ENCODE measurements at regions not wholly inside any gene's neighbourhood (a gene's known extent, or its start where the extent isn't known, plus 50 kb on each side); places are given as distances from the start of the nearest gene placed in this dataset.
"Not testable (repeated sequence)": the region's sequence is repeated elsewhere in the genome, so short reads cannot be mapped to it uniquely, and the experiment has no call there.

DNA sequence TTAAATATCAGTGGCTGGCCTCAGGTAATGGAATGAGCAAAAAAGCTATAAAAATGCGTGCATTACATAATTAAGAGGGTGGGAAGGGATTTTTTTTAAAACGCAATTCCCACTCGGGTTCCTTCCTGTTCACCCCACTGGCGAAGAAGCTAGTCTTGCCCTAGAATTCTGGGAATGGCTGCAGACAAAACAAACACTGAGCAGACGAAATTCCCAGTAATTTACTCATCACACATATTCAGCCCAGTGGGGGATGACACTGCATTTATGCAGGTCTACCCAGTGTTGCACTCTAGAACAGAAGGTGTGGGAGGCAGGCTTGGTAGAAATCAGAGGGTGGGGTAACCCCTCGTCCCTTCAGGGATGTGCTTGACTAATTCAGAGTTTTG lies 2695.0 kb upstream of the DEFB115 start:
- peak; percentile 83 for DNase-seq (ENCODE audit: low read depth)

DNA sequence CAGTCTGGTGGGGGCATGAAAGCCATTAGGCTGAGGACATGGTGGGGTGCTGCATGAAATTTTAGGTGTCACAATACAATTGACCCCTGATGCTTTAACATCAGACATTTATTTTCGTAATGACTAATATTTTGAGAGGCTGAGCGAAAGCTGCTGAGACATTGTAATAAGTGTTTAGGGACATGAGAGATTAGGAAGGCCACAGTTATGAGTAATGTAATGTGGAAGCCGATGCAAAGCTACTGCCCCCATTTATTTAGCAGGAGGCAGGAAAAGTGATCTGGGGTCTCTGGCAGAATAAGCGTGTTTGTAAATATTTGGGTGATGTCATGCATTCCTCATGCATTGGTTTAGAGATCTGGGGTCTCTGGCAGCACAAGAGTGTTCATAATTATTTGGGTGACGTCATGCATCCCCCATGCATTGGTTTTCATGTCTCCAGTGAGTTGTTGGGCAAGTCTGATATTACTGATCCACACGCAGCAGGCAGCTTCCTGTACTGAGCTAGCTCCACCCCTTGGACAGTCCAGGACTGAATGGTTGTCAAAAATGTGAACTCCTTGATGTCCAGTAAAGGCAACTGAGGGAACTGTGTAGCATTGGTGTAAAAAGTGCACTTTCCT lies 2694.5 kb upstream of the DEFB115 start:
- DNase-seq (ENCODE audit: low read depth), result peak; percentile 80

DNA sequence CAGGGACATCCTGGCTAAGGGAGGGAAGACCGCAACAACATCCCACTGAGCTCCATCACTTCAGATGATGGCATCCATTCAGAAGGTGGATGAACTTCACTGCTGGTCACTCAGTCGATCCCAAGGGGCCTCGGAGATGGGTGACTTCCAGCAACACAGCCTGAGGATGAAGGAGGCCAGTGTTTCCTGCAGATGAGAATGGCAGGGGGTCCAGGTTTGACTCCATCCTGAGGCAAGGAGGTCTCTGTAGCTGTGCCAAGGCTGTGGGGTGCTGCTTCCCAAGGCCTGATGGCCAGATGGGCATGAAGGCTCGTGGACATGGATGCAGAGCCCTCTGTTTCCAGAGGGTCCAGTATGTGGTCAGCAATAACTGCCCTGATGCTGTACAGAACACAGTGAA lies 2693.4 kb upstream of the DEFB115 start:
- not testable (repeated sequence) for DNase-seq (ENCODE audit: low read depth)

DNA sequence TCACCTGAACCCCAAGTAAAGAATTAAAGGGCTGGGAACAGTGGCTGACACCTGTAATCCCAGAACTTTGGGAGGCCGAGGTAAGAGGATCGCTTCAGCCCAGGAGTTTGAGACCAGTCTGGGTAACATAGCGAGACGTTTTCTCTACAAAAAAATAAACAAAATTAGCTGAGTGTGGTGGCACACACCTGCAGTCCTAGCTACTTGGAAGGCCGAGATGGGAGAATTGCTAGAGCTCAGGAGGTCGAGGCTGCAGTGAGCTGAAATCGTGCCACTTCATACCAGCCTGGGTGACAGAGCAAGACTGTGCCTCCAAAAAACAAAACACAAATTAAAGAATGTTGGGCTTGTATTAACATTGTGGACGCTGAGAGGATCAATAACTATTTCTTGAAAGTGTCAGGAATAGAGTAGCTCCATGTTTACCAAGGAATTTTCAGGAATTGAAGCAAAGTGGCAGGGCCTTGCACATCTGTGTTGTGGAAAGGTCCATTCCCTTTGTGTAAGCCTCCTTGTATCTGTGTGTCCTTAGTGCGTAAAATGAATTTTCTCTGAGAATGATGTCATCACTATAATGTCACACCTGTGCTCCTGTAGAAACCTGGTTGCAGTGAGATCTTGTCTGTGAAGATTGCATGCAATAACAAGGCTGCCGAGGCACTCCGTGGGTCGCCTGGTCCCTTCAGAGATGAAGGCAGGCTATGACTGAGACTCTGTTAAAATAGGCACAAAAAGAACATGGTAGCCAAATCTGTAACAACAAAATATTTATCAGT lies 2692.6 kb upstream of the DEFB115 start:
- not testable (repeated sequence) for DNase-seq (ENCODE audit: low read depth)

DNA sequence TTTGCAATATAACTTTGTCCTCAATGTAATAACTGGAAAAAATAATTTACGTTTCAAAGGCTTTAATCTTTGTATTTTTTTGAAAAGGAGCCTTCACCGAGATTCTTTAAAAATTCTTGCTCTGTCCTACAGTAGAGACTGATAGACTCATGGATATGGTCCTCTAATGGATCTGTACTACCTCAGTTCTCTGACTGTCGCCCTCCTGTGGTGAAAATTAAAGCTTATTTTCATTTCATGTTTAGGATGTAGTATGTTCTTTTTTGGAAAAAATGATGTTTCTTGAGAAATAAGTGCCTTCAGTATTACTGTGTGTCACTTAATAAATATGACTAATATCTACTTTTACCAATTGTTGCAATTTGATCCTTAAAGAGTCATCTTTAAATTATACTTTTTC lies 2681.5 kb upstream of the DEFB115 start:
- DNase-seq (ENCODE audit: low read depth), result peak; percentile 17

DNA sequence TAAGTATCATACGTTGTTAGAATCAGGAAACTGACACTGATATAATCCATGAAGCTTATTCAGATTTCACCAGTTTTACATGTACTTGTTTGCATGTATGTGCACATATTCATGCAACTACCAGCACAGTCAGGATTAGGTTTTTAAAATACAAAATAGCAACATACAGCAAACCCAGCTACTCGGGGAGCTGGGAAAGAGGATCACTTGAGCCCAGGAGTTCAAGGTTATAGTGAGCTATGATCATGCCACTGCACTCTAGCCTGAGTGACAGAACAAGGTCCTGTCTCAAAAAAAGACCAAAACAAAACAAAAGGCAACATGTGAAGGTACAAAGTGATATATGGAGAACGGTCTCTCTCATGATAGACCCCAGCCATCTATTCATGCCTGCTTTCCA lies 2665.8 kb upstream of the DEFB115 start:
- DNase-seq (ENCODE audit: low read depth), result not testable (repeated sequence)

DNA sequence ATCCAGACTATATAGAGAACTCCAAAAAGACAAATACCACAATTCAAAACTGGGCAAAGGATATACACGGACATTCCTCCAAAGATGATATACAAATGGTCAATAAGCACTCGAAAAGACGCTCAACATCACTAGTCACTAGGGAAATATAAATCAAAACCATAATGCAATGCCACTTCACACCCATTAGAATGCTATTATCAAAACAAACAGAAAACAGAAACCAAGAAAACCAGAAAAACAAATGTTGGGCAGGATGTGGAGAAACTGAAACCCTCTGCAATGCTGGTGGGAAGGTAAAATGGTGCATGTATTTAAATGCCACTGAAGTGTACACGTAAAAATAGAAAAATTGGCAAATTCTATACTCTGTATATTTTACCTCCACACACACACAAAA lies 2664.1 kb upstream of the DEFB115 start:
- not testable (repeated sequence) for DNase-seq (ENCODE audit: low read depth)

DNA sequence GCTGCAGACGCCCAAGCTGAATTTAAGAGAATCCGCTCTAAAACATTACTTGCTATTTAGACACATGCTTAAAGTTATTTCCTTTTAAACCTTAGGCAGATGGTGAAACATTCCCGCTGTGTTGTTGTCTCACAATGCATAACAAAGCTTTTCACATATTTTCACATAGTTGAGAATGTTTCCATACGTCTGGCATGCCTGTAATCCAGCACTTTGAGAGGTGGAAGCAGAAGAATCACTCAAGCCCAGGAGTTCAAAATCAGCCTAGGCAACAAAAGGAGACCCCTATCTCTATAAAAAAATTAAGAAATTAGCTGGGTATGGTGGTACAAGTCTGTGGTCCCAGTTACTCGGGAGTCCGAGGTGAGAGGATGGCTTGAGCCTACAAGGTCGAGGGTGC lies 2663.0 kb upstream of the DEFB115 start:
- not testable (repeated sequence) for DNase-seq (ENCODE audit: low read depth)

DNA sequence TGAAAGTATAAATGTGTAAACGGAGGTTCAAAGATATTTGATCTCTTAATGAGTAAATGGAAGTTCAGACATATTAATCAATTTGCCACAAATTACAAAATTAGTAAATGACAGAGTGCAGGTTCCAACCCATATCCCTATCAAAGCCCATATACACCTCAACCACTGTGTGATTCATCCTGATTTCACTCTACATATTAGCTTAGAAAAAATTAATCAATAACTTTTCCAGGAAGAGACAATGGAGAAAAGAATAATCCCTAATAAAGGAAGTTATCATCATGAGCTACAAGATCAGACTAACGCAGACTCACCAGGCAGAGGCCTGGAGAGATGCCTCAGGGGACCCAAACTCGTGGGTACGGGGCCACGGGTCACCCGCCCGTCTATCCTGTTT lies 2655.5 kb upstream of the DEFB115 start:
- DNase-seq (ENCODE audit: low read depth), result not testable (repeated sequence)

DNA sequence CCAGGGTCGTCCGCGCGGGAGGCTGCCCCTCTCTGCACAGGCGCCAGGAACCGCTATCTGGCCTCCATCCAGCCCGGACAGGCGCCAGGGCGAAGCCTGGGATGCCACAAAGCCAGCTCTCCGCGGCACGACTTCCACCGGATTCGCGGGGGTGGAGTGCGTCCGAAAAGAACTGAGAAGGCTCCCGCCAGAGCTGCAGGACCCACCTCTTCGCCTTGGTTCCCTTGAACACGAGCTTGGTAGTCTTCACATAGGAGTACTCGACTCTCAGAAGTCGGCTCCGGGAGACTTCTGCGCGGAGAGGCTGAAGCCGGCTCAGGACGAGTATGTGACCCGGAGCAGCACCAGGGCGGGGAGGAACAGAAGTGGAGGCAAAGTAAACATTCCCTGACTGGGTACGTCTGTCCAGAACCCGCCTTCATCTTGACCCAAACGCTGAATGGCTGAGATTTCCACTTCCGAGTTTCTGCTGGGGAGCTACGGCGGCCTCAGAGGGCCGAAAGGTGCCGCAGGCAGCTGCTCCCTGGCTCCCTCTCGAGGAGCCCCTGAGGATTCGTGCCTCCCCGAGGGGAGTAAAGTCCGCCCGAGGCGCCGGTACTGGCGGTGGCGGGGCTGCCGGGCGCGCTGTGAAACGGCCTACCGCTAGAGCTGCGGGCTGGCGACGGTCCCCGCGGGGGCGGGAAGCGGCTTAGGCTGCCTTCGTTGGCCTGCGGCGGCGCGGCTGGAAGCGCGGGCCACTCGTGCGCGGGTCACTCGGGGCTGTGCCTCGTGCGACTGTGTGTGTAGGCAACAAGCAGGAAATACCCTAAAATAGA lies 2654.9 kb upstream of the DEFB115 start:
- peak; percentile 89 for DNase-seq (ENCODE audit: low read depth)

DNA sequence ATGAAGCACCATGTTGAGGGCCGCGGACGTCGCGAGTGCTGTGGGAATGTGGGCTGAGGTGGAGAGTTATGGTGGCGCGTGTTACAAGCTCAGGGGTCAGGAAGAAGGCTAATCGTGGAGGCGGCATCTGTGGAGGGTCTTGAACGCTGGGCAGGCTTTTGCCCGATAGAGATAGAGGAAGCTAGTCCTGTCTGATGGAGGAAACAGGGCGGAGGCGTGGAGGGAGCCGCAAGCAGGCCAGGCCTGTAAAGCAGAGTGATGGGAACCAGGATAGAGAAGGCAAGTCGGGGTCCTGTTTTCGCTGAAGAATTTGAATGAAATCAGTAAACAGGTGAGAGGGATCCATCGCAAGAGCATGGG lies 2654.3 kb upstream of the DEFB115 start:
- not testable (repeated sequence) for DNase-seq (ENCODE audit: low read depth)

DNA sequence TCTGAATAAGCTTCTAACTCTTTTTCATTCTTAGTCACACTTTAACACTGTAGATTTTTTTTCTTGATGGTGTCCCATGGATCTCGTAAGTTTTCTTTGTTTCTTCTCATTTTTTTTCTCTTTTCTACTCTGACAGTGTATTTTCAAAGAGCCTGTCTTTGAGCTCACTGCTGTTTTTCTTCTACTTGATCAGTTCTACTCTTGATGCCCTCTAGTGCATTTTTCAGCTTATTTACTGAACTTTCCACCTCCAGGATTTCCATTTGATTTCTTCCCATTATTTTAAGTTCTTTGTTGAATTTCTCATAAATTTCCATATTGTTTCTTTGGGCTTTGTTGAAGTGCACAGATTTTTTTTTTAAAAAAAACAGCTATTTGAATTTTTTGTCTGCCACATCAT lies 2641.1 kb upstream of the DEFB115 start:
- DNase-seq (ENCODE audit: low read depth), result no peak

DNA sequence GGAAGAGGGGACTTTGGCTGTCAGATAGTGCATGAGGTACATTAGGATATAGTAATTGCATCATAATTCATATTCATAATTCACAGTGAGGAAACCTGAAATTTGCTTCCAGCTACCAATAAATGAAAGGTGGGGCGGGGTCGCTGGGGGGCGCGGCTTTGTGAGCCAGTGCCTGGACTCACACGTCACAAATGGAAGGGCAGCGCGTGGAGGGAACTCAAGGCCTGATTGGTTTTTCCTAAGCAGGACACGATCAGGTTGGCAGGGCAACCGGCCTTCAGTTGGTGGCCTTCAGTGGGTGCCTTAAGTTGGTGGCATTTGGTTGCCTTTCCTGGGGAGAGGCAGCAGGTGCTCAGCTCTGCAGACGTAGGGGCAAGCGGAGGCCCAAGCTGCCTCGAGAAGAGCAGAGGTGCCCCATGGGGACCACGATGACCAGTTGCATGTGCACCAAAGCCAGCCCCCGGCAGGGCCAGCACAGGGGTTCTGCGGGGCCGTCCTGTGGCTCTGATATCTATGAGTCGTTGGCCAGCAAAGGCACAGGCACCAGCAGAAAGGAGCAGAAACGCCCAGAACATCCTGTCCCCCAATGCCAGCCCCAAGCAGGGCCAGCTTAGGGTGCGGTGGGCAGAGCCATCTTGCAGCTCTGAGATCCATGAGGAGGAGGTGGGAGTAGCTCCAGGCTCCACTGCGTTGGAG lies 2637.4 kb upstream of the DEFB115 start:
- not testable (repeated sequence) for DNase-seq (ENCODE audit: low read depth)

DNA sequence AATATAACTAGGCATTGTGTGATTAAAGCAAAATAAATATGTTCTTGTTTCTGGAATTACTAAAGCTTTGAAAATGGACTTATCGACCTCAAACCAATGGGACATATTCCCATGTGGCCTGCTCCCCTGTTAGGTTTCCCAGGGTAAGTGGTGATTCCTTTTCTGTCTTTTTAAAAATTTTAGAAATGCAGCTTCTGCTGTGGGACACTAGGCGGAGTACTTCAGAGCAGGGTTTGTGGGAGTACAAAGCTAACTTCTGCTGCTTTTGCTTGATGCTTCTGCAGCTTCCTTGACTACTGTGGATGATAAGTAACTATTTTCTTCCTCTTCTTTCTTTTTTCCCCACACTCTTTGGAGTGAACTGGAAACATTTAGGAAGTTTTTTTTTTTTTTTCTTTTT lies 2632.4 kb upstream of the DEFB115 start:
- not testable (repeated sequence) for DNase-seq (ENCODE audit: low read depth)

DNA sequence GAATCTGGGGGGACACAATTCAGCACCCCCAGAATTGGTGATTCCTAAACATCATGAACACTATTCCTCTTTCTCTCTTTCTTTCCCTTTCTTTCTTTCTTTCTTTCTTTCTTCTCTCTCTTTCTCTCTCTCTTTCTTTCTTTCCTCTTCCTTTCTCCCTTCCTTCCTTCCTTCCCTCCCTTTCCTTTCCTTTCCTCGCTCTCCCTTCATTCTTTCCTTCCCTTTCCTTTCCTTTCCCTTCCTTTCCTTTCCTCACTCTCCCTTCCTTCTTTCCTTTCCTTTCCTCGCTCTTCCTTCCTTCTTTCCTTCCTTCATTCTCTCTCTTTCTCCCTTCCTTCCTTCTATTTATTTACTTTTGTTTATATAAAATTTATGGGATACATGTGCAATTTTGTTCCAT lies 2616.6 kb upstream of the DEFB115 start:
- not testable (repeated sequence) for DNase-seq (ENCODE audit: low read depth)

Data from LHCN-M2 (cell line).